Neural progenitor cell (in vitro differentiated cells): ENCODE measurements at regions not wholly inside any gene's neighbourhood (a gene's known extent, or its start where the extent isn't known, plus 50 kb on each side); places are given as distances from the start of the nearest gene placed in this dataset.

Experiments used
- CTCF ChIP-seq: fragments of 200-600 bp; sonication (generic); IDR thresholded peaks from 2 replicates; pipeline ENCODE4 v1.5.1; 2017; ENCODE audit warnings: antibody characterized with exemption, mild to moderate bottlenecking
- EZH2 ChIP-seq: fragments of 200-600 bp; sonication (generic); IDR thresholded peaks from 2 replicates; pipeline ENCODE4 v1.6.1; 2017; ENCODE audit warnings: antibody characterized with exemption, mild to moderate bottlenecking, moderate library complexity

- TF ChIP-seq CTCF, result no peak
- no peak for TF ChIP-seq EZH2
Observed at GRCh38 chr2:15753233-15753798, 161.6 kb downstream of the DDX1 start.
